HUES6 (cell line): ENCODE measurements at regions not wholly inside any gene's neighbourhood (a gene's known extent, or its start where the extent isn't known, plus 50 kb on each side); places are given as distances from the start of the nearest gene placed in this dataset.
"Not testable (repeated sequence)": the region's sequence is repeated elsewhere in the genome, so short reads cannot be mapped to it uniquely, and the experiment has no call there.

Experiments used
- H3K27ac ChIP-seq: 2 replicates; pipeline ENCODE4 v1.7.0; 2013; ENCODE audit warnings: low read depth, mild to moderate bottlenecking, low read length, inconsistent platforms
- H3K27me3 ChIP-seq: 2 replicates; pipeline ENCODE4 v1.6.1; 2013; ENCODE audit warnings: low read length; ENCODE audit not compliant: control insufficient read depth, insufficient read depth
- H3K36me3 ChIP-seq: 2 replicates; pipeline ENCODE4 v1.6.1; 2013; ENCODE audit warnings: low read length; ENCODE audit not compliant: control insufficient read depth, insufficient read depth
- H3K4me1 ChIP-seq: 2 replicates; pipeline ENCODE4 v1.6.1; 2013; ENCODE audit warnings: low read length; ENCODE audit not compliant: control insufficient read depth, insufficient read depth
- H3K4me3 ChIP-seq: 2 replicates; pipeline ENCODE4 v1.5.1; 2013; ENCODE audit warnings: low read depth, low read length
- H3K9ac ChIP-seq: one replicate; pipeline ENCODE4 v1.6.1; 2013; ENCODE audit warnings: mild to moderate bottlenecking, low read length
- H3K9me3 ChIP-seq: 2 replicates; pipeline ENCODE4 v1.6.1; 2013; ENCODE audit warnings: low read depth, low read length; ENCODE audit not compliant: control insufficient read depth, insufficient read depth

DNA sequence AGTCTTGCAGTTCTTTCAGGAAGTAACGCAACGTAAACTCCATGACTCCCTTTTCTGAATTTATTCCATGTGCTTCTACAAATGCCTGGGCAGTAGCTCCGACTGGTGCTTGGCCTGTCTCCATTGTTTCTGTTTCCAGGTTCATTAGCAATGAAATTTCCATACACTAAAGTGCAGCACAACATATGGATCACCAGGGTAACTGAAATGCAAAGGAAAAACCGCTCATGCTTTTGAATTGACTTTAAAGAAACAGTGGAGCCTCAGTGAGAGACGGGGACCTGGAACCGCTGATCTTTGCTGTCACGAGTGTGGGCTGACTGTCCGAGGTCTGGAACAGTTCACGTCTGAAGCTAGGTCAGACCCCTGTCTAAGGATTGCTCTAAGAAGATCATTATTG is 126.5 kb upstream of the IGFBP3 start:
- H3K4me3 ChIP-seq = no peak overlapping the region
- no peaks in the 10 kb centered on the region for H3K36me3 ChIP-seq
- peaks cover 11% of the 10 kb centered on the region; the same call in 1 of the 2 replicates for H3K9me3 ChIP-seq
- H3K9ac ChIP-seq = no peak overlapping the region
- H3K27me3 ChIP-seq = no peaks in the 10 kb centered on the region
- H3K4me1 ChIP-seq = no peaks in the 10 kb centered on the region
- no peak overlapping the region for H3K27ac ChIP-seq

DNA sequence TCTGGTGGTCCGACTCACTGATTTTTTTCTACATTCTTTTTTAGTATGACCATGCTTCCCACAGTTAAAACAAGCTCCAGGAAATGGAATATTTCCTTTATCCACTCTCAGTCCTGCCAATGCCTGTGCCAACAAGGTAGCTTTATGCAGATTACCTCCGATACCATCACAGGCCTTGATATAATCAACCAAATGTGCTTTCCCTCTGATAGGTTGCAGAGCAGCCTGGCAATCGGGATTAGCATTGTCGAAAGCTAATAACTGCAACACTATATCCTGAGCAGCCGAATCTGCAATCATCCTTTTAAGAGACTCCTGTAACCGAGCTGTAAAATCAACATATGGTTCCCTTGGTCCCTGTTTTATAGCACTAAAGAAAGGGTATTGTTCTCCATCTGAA is 122.3 kb upstream of the IGFBP3 start:
- not testable (repeated sequence) for H3K27ac ChIP-seq, H3K27me3 ChIP-seq, H3K9ac ChIP-seq, H3K36me3 ChIP-seq, H3K4me1 ChIP-seq, H3K4me3 ChIP-seq
- H3K9me3 ChIP-seq = peaks cover 11% of the 10 kb centered on the region; the same call in 1 of the 2 replicates

DNA sequence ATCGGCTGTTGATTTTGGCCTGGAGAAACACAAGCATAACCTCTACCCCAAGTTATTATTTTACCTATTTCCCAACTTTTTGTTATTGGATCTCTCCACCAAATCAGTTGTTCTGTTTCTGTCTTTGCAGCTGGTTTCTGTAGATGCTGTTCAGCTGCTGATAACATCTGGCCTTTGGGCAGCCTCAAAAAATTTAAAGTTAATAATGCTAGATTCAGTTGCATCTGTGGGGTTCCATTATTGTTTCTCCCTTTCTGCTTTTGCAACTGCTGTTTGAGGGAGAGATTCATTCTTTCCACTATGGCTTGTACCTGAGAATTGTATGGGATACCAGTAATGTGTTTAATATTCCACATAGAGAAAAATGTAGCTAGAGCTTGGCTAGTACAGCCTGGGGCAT is 118.7 kb upstream of the IGFBP3 start:
- peaks cover 11% of the 10 kb centered on the region; the same call in 1 of the 2 replicates for H3K9me3 ChIP-seq
- H3K9ac ChIP-seq, H3K27ac ChIP-seq, H3K4me3 ChIP-seq, H3K27me3 ChIP-seq, H3K4me1 ChIP-seq, H3K36me3 ChIP-seq: not testable (repeated sequence)

- Histone ChIP-seq H3K4me3 (no peak overlapping the region), H3K4me1 (no peaks in the 10 kb centered on the region), H3K27me3 (no peaks in the 10 kb centered on the region), H3K27ac (no peak overlapping the region), H3K9me3 (peaks cover 6% of the 10 kb centered on the region; the same call in 1 of the 2 replicates), H3K36me3 (no peaks in the 10 kb centered on the region), H3K9ac (no peak overlapping the region)
Observed at GRCh38 chr7:46035166-46035565, 114.1 kb upstream of the IGFBP3 start.

- H3K36me3 ChIP-seq = no peaks in the 10 kb centered on the region
- no peak overlapping the region for H3K27ac ChIP-seq
- H3K9ac ChIP-seq = no peak overlapping the region
- H3K9me3 ChIP-seq = peaks cover 6% of the 10 kb centered on the region; the same call in 1 of the 2 replicates
- no peaks in the 10 kb centered on the region for H3K27me3 ChIP-seq
- peaks cover 4% of the 10 kb centered on the region; the same call in 1 of the 2 replicates for H3K4me1 ChIP-seq
- H3K4me3 ChIP-seq = no peak overlapping the region
Observed at GRCh38 chr7:46034056-46034768, 113.1 kb upstream of the IGFBP3 start.

GRCh38 chr7:46033592-46033991 is 112.5 kb upstream of the IGFBP3 start:
- H3K9me3 ChIP-seq = peaks cover 6% of the 10 kb centered on the region; the same call in 1 of the 2 replicates
- no peak overlapping the region for H3K4me3 ChIP-seq
- no peaks in the 10 kb centered on the region for H3K36me3 ChIP-seq
- no peak overlapping the region for H3K27ac ChIP-seq
- H3K27me3 ChIP-seq = no peaks in the 10 kb centered on the region
- peaks cover 7% of the 10 kb centered on the region; the same call in 1 of the 2 replicates for H3K4me1 ChIP-seq
- no peak overlapping the region for H3K9ac ChIP-seq

- Histone ChIP-seq H3K27me3 (no peaks in the 10 kb centered on the region), H3K4me3 (no peak overlapping the region), H3K9ac (no peak overlapping the region), H3K9me3 (peaks cover 6% of the 10 kb centered on the region; the same call in 1 of the 2 replicates), H3K4me1 (peaks cover 7% of the 10 kb centered on the region; the same call in 1 of the 2 replicates), H3K36me3 (no peaks in the 10 kb centered on the region), H3K27ac (no peak overlapping the region)
Observed at GRCh38 chr7:46032942-46033341, 111.9 kb upstream of the IGFBP3 start.

DNA sequence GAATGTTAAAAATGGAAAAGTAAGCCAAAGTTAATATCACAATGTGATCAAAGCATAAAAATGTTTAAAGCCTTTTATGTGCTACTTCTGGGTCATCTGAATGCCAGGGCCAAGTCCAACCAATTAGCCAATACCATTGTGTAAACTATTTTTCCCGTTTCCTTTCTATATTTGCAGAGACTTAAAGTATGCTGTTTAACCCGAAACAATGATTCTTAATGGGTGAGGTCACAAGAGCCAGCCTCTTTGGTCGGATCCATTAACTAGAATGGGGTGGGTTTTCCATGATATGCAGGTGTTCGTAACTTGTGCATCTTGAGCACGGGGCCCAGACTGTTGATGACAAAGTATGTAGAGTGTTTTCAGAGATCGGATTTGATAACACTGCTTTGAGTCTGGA is 111.3 kb upstream of the IGFBP3 start:
- no peaks in the 10 kb centered on the region for H3K27me3 ChIP-seq
- H3K9me3 ChIP-seq = peaks cover 6% of the 10 kb centered on the region; the same call in 1 of the 2 replicates
- H3K9ac ChIP-seq = no peak overlapping the region
- no peak overlapping the region for H3K27ac ChIP-seq
- H3K4me1 ChIP-seq = peaks cover 7% of the 10 kb centered on the region; the same call in 1 of the 2 replicates
- no peaks in the 10 kb centered on the region for H3K36me3 ChIP-seq
- H3K4me3 ChIP-seq = no peak overlapping the region

GRCh38 chr7:46029111-46029704 is 108.1 kb upstream of the IGFBP3 start:
- H3K4me3 ChIP-seq = no peak overlapping the region
- H3K9ac ChIP-seq = no peak overlapping the region
- no peak overlapping the region for H3K27ac ChIP-seq
- no peaks in the 10 kb centered on the region for H3K27me3 ChIP-seq
- H3K4me1 ChIP-seq = peaks cover 7% of the 10 kb centered on the region; the same call in 1 of the 2 replicates
- no peaks in the 10 kb centered on the region for H3K36me3 ChIP-seq
- H3K9me3 ChIP-seq = peaks cover 6% of the 10 kb centered on the region; the same call in 1 of the 2 replicates

- Histone ChIP-seq H3K27ac (no peak overlapping the region), H3K27me3 (no peaks in the 10 kb centered on the region), H3K9me3 (peaks cover 6% of the 10 kb centered on the region; the same call in 1 of the 2 replicates), H3K9ac (no peak overlapping the region), H3K36me3 (no peaks in the 10 kb centered on the region), H3K4me3 (no peak overlapping the region), H3K4me1 (peaks cover 7% of the 10 kb centered on the region; the same call in 1 of the 2 replicates)
Observed at GRCh38 chr7:46028246-46028645, 107.2 kb upstream of the IGFBP3 start.

GRCh38 chr7:46026741-46027140 is 105.7 kb upstream of the IGFBP3 start:
- no peaks in the 10 kb centered on the region for H3K27me3 ChIP-seq

More at GRCh38 chr7:46026741-46027140, 105.7 kb upstream of the IGFBP3 start:
- Histone ChIP-seq H3K27ac (no peak overlapping the region), H3K36me3 (no peaks in the 10 kb centered on the region), H3K4me1 (peaks cover 7% of the 10 kb centered on the region; the same call in 1 of the 2 replicates), H3K9ac (no peak overlapping the region), H3K9me3 (peaks cover 6% of the 10 kb centered on the region; the same call in 1 of the 2 replicates), H3K4me3 (no peak overlapping the region)
